ENCODE measurements at regions not wholly inside any gene's neighbourhood (a gene's known extent, or its start where the extent isn't known, plus 50 kb on each side); places are given as distances from the start of the nearest gene placed in this dataset.

GRCh38 chr3:94259291-94259690 lies 196.4 kb downstream of the NSUN3 start:
- H3K27me3 ChIP-seq (ENCODE audit: insufficient read depth) = no peaks in the 10 kb centered on the region
- no peak overlapping the region for H3K4me2 ChIP-seq
- no peak overlapping the region for H3K27ac Mint-ChIP-seq
- peaks cover 12% of the 10 kb centered on the region for H3K36me3 Mint-ChIP-seq (ENCODE audit: low read depth)
- no peak overlapping the region for H3K27ac ChIP-seq (ENCODE audit: low read depth)
- no peaks in the 10 kb centered on the region for H3K79me2 ChIP-seq (replicated peaks; ENCODE audit: insufficient read depth)
- H2AFZ ChIP-seq = no peak overlapping the region
- peaks cover 4% of the 10 kb centered on the region; the same call in 1 of the 2 replicates for H3K9me2 ChIP-seq (ENCODE audit: insufficient read depth)
- peaks cover 7% of the 10 kb centered on the region for H3K4me1 Mint-ChIP-seq
- H3F3A ChIP-seq (replicated peaks; ENCODE audit: low read depth) = no peaks in the 10 kb centered on the region
- H4K20me1 ChIP-seq (replicated peaks; ENCODE audit: insufficient read depth) = no peaks in the 10 kb centered on the region
- H3K36me3 ChIP-seq (ENCODE audit: insufficient read depth) = no peaks in the 10 kb centered on the region
- ATAC-seq = no peak
- H3K9me3 Mint-ChIP-seq = peaks cover 14% of the 10 kb centered on the region
- no peak for DNase-seq (ENCODE audit: low spot score)
- no peaks in the 10 kb centered on the region; the same call in 1 of the 2 replicates for H3K4me1 ChIP-seq (ENCODE audit: insufficient read depth)
- no peak for TF ChIP-seq NANOG (IDR thresholded peaks at IDR 0.05; ENCODE audit: borderline replicate concordance)
- TF ChIP-seq POLR2AphosphoS5 (IDR thresholded peaks at IDR 0.05; ENCODE audit: low read depth) = no peak
- TF ChIP-seq ETS1 (IDR thresholded peaks at IDR 0.05) = no peak
- TF ChIP-seq ZNF331 (CRISPR knock-in tag; IDR thresholded peaks at IDR 0.05; ENCODE audit: low read depth) = no peak
- TF ChIP-seq CREB1 (CRISPR knock-in tag; IDR thresholded peaks at IDR 0.05; ENCODE audit: low read depth) = no peak
- TF ChIP-seq REST (IDR thresholded peaks at IDR 0.05; ENCODE audit: unreplicated experiment) = no peak
- no peak for TF ChIP-seq JUNB (IDR thresholded peaks at IDR 0.05; ENCODE audit: unreplicated experiment)
- no peak for TF ChIP-seq EZH2 (IDR thresholded peaks at IDR 0.05; ENCODE audit: low read depth, unreplicated experiment)
- no peak for TF ChIP-seq EZH2phosphoT487 (IDR thresholded peaks at IDR 0.05; ENCODE audit: unreplicated experiment)
- no peak for TF ChIP-seq ZNF462 (CRISPR knock-in tag; IDR thresholded peaks at IDR 0.05)
- TF ChIP-seq STAT1 (IDR thresholded peaks at IDR 0.05; ENCODE audit: unreplicated experiment) = no peak
- TF ChIP-seq ZNF114 (CRISPR knock-in tag; IDR thresholded peaks at IDR 0.05) = no peak
- no peak for TF ChIP-seq CTCF (conservative IDR thresholded peaks at IDR 0.05; ENCODE audit: low read depth in 2 of 2)
- H3K27me3 Mint-ChIP-seq (ENCODE audit: insufficient read depth, low read depth, poor library complexity) = no peaks in the 10 kb centered on the region
- no peak overlapping the region for H3K4me3 Mint-ChIP-seq
- no peak overlapping the region for H3K4me3 ChIP-seq

Data from GM23338 (cell line).